BE2C (cell line): ENCODE measurements at regions not wholly inside any gene's neighbourhood (a gene's known extent, or its start where the extent isn't known, plus 50 kb on each side); places are given as distances from the start of the nearest gene placed in this dataset.

Experiments used
- DNase-seq: peaks from one replicate; pipeline ENCODE4 v3.0.0-alpha.2; 2020
- H3K27me3 ChIP-seq: fragments of 250-450 bp; sonication (Bioruptor Pico); 2 replicates; pipeline ENCODE4 v1.5.1; 2020; ENCODE audit warnings: mild to moderate bottlenecking
- H3K36me3 ChIP-seq: fragments of 250-450 bp; sonication (Bioruptor Pico); 2 replicates; pipeline ENCODE4 v1.5.1; 2020; ENCODE audit warnings: mild to moderate bottlenecking
- H3K4me1 ChIP-seq: fragments of 250-450 bp; sonication (Bioruptor Pico); 2 replicates; pipeline ENCODE4 v1.5.1; 2020
- H3K4me3 ChIP-seq: 2 replicates; pipeline ENCODE4 v1.5.1; 2011; ENCODE audit warnings: low read depth, low read length
- H3K9me3 ChIP-seq: fragments of 250-450 bp; sonication (Bioruptor Pico); 2 replicates; pipeline ENCODE4 v1.5.1; 2020
- TF ChIP-seq, protein P1 (sequence below): IDR thresholded peaks from 2 replicates; pipeline ENCODE4 v1.5.1; 2012; ENCODE audit warnings: mild to moderate bottlenecking, low read depth, low read length

DNA sequence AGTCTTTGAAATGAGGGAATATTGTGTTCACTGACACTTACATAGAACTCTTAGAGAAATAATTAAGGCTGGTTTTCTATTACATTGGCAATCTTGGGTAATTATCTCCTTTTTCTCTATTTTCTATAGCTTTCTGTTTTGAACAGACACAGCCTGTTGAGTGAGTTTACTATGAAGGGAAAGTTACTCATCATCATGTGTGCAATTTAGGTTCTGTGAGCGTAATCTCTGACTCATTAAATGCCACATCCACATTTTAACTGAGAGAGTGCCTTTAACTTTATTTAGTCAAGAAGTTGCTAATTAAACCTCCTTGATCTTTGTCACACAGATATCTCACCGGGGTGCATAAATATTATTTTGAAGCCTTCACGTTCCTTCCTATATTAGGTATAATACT is 174.0 kb upstream of the SLC8A1 start:
- no peaks in the 10 kb centered on the region for H3K4me1 ChIP-seq
- TF ChIP-seq, protein P1, sequence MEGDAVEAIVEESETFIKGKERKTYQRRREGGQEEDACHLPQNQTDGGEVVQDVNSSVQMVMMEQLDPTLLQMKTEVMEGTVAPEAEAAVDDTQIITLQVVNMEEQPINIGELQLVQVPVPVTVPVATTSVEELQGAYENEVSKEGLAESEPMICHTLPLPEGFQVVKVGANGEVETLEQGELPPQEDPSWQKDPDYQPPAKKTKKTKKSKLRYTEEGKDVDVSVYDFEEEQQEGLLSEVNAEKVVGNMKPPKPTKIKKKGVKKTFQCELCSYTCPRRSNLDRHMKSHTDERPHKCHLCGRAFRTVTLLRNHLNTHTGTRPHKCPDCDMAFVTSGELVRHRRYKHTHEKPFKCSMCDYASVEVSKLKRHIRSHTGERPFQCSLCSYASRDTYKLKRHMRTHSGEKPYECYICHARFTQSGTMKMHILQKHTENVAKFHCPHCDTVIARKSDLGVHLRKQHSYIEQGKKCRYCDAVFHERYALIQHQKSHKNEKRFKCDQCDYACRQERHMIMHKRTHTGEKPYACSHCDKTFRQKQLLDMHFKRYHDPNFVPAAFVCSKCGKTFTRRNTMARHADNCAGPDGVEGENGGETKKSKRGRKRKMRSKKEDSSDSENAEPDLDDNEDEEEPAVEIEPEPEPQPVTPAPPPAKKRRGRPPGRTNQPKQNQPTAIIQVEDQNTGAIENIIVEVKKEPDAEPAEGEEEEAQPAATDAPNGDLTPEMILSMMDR = no peak
- DNase-seq = no peak

DNA sequence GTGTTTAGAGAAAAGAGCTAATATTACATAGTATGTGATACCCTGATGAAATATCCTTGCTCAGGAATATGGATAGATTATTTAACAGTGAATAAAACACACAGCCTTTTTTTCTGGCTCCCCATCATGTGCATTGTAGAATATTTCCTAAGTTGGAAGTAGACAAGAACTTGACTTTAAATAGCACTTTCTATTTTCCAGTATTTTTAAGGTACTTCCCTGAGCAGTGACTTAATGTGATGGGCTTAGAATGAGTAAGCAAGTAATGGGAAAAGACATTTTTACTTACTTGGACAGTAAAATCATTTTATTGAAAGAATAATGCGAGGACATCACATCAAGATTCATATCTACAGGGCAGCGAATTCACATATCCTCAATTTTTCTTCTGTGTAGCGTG is 176.7 kb upstream of the SLC8A1 start:
- Histone ChIP-seq H3K4me3 (no peak overlapping the region), H3K4me1 (no peaks in the 10 kb centered on the region), H3K9me3 (no peaks in the 10 kb centered on the region), H3K27me3 (no peaks in the 10 kb centered on the region), H3K36me3 (no peaks in the 10 kb centered on the region)
- DNase-seq = no peak
- TF ChIP-seq, protein P1 = no peak

More for the DNA sequence above, 174.0 kb upstream of the SLC8A1 start:
- Histone ChIP-seq H3K27me3 (no peaks in the 10 kb centered on the region), H3K4me3 (no peak overlapping the region), H3K9me3 (no peaks in the 10 kb centered on the region), H3K36me3 (no peaks in the 10 kb centered on the region)

DNA sequence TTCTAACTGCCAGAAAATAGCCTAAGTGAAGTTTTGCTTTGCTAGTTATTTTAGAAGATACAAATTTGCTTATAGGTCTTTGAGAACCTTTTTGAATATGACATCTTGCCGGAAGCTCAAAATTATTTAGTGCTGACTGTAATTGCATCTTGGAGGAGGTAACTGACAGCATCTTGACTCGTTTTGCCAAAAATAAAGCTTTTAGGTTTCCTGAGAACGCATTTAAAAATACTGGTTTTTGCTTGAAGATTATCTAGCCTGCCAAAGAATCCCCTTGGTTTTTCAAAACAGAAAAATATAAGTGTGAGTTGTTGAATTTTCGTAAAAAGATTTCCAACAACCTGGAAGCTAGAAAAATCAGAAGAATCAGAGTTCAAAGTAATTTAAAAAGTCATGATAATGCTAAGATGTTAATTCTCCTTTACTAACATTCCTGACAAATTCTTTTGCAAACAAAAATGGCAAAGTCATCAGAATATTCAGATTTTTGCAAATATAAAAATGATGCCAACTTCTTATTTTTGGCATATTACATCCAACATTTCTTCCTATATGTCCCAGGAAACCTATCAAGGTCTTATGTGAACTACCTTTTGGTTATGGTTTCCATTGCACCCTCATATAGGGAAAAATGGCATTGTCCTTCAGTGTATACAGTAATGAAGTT is 178.0 kb upstream of the SLC8A1 start:
- DNase-seq = no peak
- TF ChIP-seq, protein P1 = no peak
- H3K4me1 ChIP-seq = no peaks in the 10 kb centered on the region
- H3K9me3 ChIP-seq = no peaks in the 10 kb centered on the region
- H3K4me3 ChIP-seq = no peak overlapping the region
- H3K27me3 ChIP-seq = no peaks in the 10 kb centered on the region
- no peaks in the 10 kb centered on the region for H3K36me3 ChIP-seq

- Histone ChIP-seq H3K36me3 (no peaks in the 10 kb centered on the region), H3K9me3 (no peaks in the 10 kb centered on the region), H3K4me3 (no peak overlapping the region), H3K27me3 (no peaks in the 10 kb centered on the region), H3K4me1 (peaks cover 21% of the 10 kb centered on the region)
- no peak for DNase-seq
- TF ChIP-seq, protein P1 = no peak
Observed at GRCh38 chr2:40639320-40639719, 187.4 kb upstream of the SLC8A1 start.

GRCh38 chr2:40642237-40642636 is 190.3 kb upstream of the SLC8A1 start:
- TF ChIP-seq, protein P1 = no peak
- H3K27me3 ChIP-seq = no peaks in the 10 kb centered on the region

DNA sequence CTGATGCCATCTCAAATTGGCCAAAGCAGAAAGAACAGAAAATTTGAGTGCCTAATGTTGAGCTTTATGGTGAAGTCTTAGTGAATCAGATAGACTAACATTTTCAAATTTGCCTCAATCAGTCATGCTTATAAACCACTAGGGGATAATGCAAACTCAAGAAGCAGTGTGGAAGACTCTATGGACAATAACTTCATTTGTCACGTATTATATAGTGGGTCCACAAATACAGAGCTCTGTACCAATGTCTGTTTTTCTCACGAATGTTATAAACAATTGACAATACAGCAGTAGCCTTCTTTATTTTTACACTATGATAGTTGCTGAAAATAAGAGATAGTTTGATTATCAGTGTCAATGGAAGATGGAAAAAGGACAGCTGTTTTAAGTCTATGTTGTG is 190.8 kb upstream of the SLC8A1 start:
- no peaks in the 10 kb centered on the region for H3K9me3 ChIP-seq
- no peak overlapping the region for H3K4me3 ChIP-seq
- H3K4me1 ChIP-seq = peaks cover 9% of the 10 kb centered on the region; the same call in 1 of the 2 replicates
- no peak for DNase-seq
- H3K36me3 ChIP-seq = no peaks in the 10 kb centered on the region
- no peaks in the 10 kb centered on the region for H3K27me3 ChIP-seq
- TF ChIP-seq, protein P1 = 0 out of 2 replicates have a peak, but pooled peaks have one; percentile 14

More at GRCh38 chr2:40642237-40642636, 190.3 kb upstream of the SLC8A1 start:
- no peaks in the 10 kb centered on the region for H3K36me3 ChIP-seq
- peak; percentile 34 for DNase-seq
- peaks cover 10% of the 10 kb centered on the region for H3K4me1 ChIP-seq
- H3K4me3 ChIP-seq = peak overlapping the region; percentile 9
- no peaks in the 10 kb centered on the region for H3K9me3 ChIP-seq
